Keratinocyte (primary cell): ENCODE measurements at regions not wholly inside any gene's neighbourhood (a gene's known extent, or its start where the extent isn't known, plus 50 kb on each side); places are given as distances from the start of the nearest gene placed in this dataset.

Experiments
- CTCF ChIP-seq, 3 experiments: IDR thresholded peaks in 1 of 3; conservative IDR thresholded peaks in 1 of 3; optimal IDR thresholded peaks in 1 of 3; 2 replicates in 2 of 3; 3 replicates in 1 of 3; pipeline versions ENCODE3 to v1.5.1; 2011; ENCODE audit warnings: low read length in 3 of 3, mild to moderate bottlenecking in 3 of 3, moderate library complexity in 2 of 3, control low read depth in 1 of 3, inconsistent platforms in 1 of 3; ENCODE audit not compliant: insufficient read depth in 2 of 3; ENCODE audit errors: extremely low read depth in 1 of 3
- EZH2 ChIP-seq: IDR thresholded peaks from one replicate; pipeline ENCODE4 v1.6.1; 2012; ENCODE audit warnings: inconsistent platforms, mild to moderate bottlenecking, low read length, moderate library complexity

GRCh38 chr12:91890742-91891141 is 254.9 kb downstream of the BTG1 start:
- TF ChIP-seq CTCF (optimal IDR thresholded peaks at IDR 0.05 in 1 of 3, IDR thresholded peaks at IDR 0.05 in 1 of 3, conservative IDR thresholded peaks at IDR 0.05 in 1 of 3; ENCODE audit: extremely low read depth in 1 of 3, insufficient read depth in 2 of 3, low read length in 3 of 3), result no peak
- TF ChIP-seq EZH2, result no peak
